OCI-M2 (cell line): ENCODE measurements at regions not wholly inside any gene's neighbourhood (a gene's known extent, or its start where the extent isn't known, plus 50 kb on each side); places are given as distances from the start of the nearest gene placed in this dataset.
A peak's percentile ranks its signal among the peaks of the same experiment; 100 is the strongest.
"Not testable (repeated sequence)": the region's sequence is repeated elsewhere in the genome, so short reads cannot be mapped to it uniquely, and the experiment has no call there.

Experiments used
- DNase-seq: peaks from one replicate; lab custom pipeline; 2025; ENCODE audit not compliant: unreplicated experiment; lab: John Stamatoyannopoulos, UW

DNA sequence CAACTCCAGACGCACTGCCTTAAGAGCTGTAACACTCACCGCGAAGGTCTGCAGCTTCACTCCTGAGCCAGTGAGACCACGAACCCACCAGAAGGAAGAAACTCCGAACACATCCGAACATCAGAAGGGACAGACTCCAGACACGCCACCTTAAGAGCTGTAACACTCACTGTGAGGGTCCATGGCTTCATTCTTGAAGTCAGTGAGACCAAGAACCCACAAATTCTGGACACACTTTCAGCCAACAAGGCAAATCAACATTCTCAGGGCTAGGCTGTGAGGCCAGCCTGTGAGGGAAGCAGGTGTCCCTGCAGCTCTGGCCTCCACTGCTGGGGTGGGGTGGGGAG, 275.3 kb downstream of the ADGRD1 start:
- DNase-seq = not testable (repeated sequence)

DNA sequence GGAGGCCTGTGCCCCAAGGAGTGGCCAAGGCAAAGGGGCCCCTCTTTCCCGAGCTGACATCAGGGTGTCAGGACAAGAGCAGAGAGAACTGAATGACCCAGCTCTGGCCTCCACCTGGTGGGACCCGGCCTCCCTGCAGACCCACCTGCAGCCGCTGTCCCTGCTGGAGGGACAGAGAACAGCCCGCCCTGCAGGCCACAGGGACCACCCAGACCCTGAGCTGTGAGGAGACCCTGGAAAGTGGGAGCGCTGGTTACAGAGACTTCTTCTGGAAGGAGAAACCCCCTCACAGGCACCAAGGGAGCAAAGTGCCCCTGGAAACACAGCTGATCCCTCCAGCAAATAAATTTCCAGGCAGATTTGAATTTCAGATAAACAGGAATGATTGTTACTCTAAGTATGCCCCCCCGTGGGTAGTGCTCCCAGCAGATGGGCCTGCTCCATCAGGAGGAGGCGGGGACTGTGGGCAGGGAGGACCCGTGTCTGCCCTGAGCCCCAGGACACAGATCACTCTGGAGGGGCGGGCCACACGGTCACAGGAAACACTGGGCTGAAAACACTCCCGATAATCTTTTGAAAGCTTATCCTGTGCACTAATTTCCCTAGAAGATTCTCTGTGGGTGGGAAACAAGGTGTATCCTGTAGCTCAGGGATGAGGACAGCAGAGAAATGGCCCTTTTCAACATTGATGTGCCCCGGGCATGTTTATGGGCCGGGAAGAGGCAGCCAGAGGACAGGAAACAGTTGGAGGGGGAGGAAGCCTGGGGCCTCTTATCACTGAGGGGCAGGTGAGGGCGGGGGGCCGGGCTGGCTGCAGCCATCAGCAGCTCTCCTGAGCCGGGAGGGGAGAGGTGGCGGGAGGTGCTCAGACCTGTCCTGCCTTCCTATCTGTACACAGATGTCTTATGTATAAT, 276.0 kb downstream of the ADGRD1 start:
- peak; percentile 0 for DNase-seq

DNA sequence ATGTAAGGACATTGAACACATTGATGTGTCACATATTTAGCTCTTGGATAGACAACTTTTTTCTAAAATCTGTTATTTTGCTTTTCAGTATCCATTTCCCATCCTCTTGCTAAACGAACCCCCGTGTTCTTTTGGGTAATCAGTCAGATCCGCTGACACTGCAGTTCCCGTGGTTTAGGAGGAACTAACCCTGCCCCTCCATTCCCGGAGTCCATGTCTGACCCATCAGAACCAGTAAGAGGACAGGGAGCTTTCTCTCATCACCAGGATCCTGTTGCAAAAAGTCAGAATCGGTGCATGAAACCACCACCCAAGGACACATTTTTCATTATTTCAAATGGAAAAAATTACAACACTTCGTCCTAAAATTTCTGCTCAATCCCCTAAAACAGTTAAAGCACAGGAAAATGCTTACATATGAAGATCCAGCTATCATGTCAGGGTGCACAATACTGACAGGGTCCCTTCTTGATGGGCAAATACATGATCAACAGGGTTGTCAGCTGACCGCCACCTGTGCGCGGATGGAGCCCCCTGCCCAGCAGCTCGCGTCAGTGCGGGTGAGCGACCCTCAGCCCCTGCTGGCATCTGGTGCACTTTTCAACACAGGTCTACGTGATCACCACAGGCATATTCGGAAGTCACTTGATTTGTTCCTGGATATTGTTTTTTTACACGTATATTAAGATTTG, 276.8 kb downstream of the ADGRD1 start:
- DNase-seq = no peak

- no peak for DNase-seq
Observed at GRCh38 chr12:131231032-131231980, 277.6 kb downstream of the ADGRD1 start.

GRCh38 chr12:131232036-131232435, 278.3 kb downstream of the ADGRD1 start:
- DNase-seq = no peak

- DNase-seq = not testable (repeated sequence)
Observed at GRCh38 chr12:131232872-131233271, 279.2 kb downstream of the ADGRD1 start.

DNA sequence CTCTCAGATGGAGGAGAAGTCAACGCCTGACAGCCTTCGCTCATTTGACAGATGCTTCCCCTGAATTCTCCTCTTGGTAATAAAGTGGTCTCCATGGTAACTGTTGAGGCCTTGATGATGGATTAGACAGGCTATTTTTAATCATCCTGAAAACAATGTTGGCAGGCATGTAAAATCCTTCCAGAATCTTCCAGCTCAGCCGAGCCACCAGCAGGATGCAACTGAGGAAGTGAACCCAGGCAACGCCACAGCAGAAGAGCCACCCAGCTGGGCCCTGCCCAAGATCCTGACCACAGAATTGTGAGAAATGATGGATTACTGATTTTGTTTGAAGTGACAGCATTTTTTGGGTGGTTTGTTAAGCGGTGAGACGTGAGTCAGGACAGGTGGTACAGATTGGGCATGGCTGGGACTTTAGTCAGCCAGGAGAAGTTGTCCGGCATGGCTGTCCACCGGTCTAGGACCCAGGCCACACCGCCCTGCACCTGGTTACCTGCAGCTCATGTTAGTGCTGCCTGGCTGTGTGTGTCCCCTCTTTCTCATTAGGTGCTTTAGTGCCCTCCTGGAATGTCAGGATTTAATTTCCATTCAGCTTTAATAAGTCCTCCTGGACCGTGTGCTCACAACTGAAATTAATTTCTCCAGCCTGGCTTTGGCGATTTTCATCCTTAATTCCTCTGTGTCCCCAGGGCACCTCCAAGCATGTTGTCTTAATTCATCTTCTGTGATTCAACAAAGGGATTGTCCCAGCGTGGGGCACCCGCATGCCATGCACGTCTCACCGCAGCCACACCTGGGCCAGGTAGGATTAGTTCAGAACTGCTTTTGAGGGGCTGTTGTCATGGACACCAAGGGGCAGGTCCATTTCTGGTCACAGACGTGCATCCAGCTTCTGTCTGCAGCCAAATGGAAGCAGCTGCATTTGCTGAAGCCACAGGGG, 280.4 kb downstream of the ADGRD1 start:
- DNase-seq = not testable (repeated sequence)

DNA sequence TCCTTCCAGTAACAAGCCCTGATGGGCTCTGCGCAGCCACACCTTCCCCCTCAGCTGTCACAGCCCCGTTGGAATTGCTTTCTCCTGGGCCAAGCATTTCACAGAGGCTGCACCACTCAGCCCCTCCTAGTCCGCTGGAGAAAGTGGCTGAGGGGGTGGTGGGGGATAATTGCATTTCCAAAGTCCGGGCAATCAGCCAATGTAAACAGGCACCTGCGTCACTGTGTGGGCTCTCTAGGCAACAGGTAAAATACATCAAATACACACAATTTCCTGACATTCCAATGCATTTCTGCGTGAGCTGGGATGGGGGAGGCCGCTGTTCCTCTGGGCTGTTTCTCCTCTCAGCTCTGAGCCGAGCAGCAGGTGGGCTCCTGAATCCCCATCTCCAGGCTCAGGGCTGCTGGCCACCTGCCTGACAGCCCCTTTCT, 281.1 kb downstream of the ADGRD1 start:
- not testable (repeated sequence) for DNase-seq

GRCh38 chr12:131235871-131236271, 282.2 kb downstream of the ADGRD1 start:
- DNase-seq = no peak

DNA sequence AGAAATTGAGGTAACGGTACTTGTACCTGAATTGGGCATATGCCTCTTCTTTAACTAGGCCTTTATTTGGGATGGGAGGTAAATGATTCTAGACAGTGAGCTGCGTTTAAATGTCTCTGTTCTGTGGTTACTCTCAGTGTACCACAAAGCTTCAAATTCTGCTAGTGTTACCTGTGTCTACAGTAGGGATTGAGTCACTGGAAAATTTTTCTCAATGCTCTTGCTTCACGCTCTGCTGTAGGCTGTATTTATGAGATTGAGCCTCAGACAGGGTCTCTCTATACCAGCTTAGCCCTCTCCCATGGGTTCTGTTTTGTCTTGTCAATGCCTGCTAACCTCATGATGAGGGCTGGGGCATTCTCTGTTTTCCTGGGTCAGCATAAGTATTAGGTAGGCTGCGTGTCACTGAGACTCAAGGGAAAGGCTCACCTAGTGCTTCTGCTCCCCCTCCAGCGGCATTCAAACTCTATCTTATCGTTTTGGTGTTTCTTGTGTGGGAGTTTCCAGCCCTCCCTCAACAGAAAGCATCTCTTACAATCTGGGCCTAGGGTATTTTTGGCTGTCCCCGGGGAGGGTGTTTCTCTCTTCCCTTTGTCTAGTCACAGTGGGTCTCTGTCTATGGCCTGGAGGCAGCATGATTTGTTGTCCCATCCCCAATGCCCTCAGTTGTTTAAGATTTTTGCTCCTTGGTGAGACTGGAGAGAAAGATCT, 285.8 kb downstream of the ADGRD1 start:
- no peak for DNase-seq

GRCh38 chr12:131241517-131241916, 287.8 kb downstream of the ADGRD1 start:
- no peak for DNase-seq

- no peak for DNase-seq
Observed at GRCh38 chr12:131242741-131243496, 289.2 kb downstream of the ADGRD1 start.

GRCh38 chr12:131244157-131244688, 290.5 kb downstream of the ADGRD1 start:
- DNase-seq = not testable (repeated sequence)

DNA sequence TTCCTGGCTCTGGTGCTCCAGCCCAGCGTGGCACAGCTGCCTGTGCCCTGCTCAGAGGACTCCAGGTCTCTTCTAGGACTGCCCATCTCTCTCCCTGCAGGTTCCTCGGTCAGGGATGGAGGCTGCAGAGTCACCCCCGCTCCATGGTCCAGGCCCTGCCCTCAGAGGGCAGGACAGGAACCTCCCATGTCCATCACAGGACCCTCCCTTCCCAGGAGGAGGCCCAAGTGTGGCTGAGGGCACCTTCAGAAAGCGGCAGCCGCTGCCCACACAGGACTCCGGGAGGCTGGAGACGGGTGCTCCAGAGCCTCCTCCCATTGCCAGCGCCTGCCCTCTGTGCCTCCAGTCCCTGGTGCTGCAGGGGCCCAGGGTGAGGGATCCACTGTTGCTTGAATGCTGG, 291.5 kb downstream of the ADGRD1 start:
- not testable (repeated sequence) for DNase-seq

DNA sequence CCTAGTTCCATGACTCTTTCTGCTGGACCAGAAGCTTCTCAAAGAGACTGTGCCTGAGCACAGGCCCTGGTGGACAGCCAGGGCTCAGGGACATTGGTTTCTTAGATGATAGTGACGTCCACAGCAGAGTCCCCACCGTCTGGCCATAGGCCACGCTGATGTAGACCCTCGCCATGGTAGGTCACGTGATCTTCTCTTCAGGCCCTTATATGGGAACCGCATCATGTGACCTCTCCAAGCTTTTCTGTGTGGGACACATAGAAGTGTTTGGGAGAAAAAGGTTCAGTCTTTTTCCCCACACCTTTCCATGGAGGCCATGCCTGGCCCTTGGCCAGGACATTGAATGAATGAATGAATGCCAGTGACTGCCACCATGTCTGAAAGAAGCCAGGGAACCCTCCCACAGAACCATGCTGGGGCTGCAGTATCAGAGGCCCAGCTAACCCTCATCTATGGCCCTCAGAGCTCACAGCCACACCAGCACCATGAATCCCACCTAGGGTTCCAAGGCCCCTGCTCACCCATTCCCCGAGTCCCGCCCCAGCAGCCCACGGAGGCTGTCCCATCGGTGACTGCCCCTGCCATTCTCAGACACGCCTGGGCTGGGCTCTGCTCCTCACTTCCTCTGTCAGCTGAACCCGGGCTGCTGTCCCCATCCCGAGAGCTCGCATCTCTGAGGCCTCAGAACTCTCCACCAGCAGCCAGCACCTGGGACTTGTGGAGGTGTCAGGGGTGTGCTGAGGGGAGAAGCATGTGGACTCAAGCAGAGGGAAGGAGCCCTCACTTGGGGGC, 292.1 kb downstream of the ADGRD1 start:
- no peak for DNase-seq

GRCh38 chr12:131247026-131247725, 293.5 kb downstream of the ADGRD1 start:
- not testable (repeated sequence) for DNase-seq

- not testable (repeated sequence) for DNase-seq
Observed at GRCh38 chr12:131247875-131248274, 294.2 kb downstream of the ADGRD1 start.
